ENCODE measurements at regions not wholly inside any gene's neighbourhood (a gene's known extent, or its start where the extent isn't known, plus 50 kb on each side); places are given as distances from the start of the nearest gene placed in this dataset.

GRCh38 chr11:47914743-47915142 is 65.6 kb upstream of the PTPRJ start:
- H3K27ac ChIP-seq = no peak overlapping the region

GRCh38 chr11:47913529-47914244 is 65.5 kb upstream of the NUP160 start:
- intact Hi-C loops (cut with DNase I) = no loop called here
- H3K36me3 ChIP-seq = no peaks in the 10 kb centered on the region
- H3K27ac ChIP-seq = no peak overlapping the region
- 86 to 94% methylated on average over 6 to 8 of the region's 8 CpGs for WGBS, 2 donors
- no peaks in the 10 kb centered on the region for H3K27me3 ChIP-seq
- no peaks in the 10 kb centered on the region for H3K9me3 ChIP-seq
- TF ChIP-seq POLR2A (IDR thresholded peaks at IDR 0.05) (no peak), CTCF (IDR thresholded peaks at IDR 0.05) (no peak)
- H3K4me1 ChIP-seq = peaks cover 18 to 40% (median 23%) of the 10 kb centered on the region in 3 donors
- DNase-seq = no peak
- no peak overlapping the region for H3K4me3 ChIP-seq

More at GRCh38 chr11:47914743-47915142, 65.6 kb upstream of the PTPRJ start:
- DNase-seq = no peak
- Histone ChIP-seq H3K4me3 (no peak overlapping the region), H3K36me3 (no peaks in the 10 kb centered on the region), H3K4me1 (peaks cover 18 to 47% (median 23%) of the 10 kb centered on the region in 3 donors), H3K9me3 (no peaks in the 10 kb centered on the region), H3K27me3 (no peaks in the 10 kb centered on the region)
- intact Hi-C loops (cut with DNase I) = no loop called here
- TF ChIP-seq POLR2A (IDR thresholded peaks at IDR 0.05) = no peak
- TF ChIP-seq CTCF (IDR thresholded peaks at IDR 0.05) = no peak
- WGBS, 2 donors = 86 to 87% methylated on average over 5 to 6 of the region's 7 CpGs

- Histone ChIP-seq H3K27me3 (no peaks in the 10 kb centered on the region), H3K9me3 (no peaks in the 10 kb centered on the region), H3K27ac (no peak overlapping the region), H3K4me1 (peaks cover 16 to 32% (median 18%) of the 10 kb centered on the region in 3 donors), H3K36me3 (no peaks in the 10 kb centered on the region), H3K4me3 (no peak overlapping the region)
- no peak for DNase-seq
- intact Hi-C loops (cut with DNase I) = no loop called here
- WGBS, 2 donors = 50 to 51% methylated on average over 6 of the region's 6 CpGs
- TF ChIP-seq POLR2A (IDR thresholded peaks at IDR 0.05) = no peak
- no peak for TF ChIP-seq CTCF (IDR thresholded peaks at IDR 0.05)
Observed at GRCh38 chr11:47912843-47913437, 64.8 kb upstream of the NUP160 start.

- TF ChIP-seq POLR2A (IDR thresholded peaks at IDR 0.05) = no peak
- TF ChIP-seq CTCF (IDR thresholded peaks at IDR 0.05) = no peak
- 67 to 90% methylated on average over 1 to 2 of the region's 4 CpGs for WGBS, 2 donors
- no peaks in the 10 kb centered on the region for H3K36me3 ChIP-seq
- no peak overlapping the region for H3K4me3 ChIP-seq
- peaks cover 0 to 14% (median 8%) of the 10 kb centered on the region in 3 donors for H3K4me1 ChIP-seq
- intact Hi-C loops (cut with DNase I) = no loop called here
- no peak for DNase-seq
- no peaks in the 10 kb centered on the region for H3K9me3 ChIP-seq
- no peak overlapping the region for H3K27ac ChIP-seq
- no peaks in the 10 kb centered on the region for H3K27me3 ChIP-seq
Observed at GRCh38 chr11:47911149-47911548, 63.0 kb upstream of the NUP160 start.

- Histone ChIP-seq H3K36me3 (no peaks in the 10 kb centered on the region), H3K4me1 (no peaks in the 10 kb centered on the region), H3K4me3 (no peak overlapping the region), H3K27me3 (no peaks in the 10 kb centered on the region), H3K27ac (no peak overlapping the region), H3K9me3 (no peaks in the 10 kb centered on the region)
- WGBS, 2 donors = 42 to 43% methylated on average over 5 of the region's 5 CpGs
- TF ChIP-seq POLR2A (IDR thresholded peaks at IDR 0.05) (no peak), CTCF (IDR thresholded peaks at IDR 0.05) (no peak)
- intact Hi-C loops (cut with DNase I) = no loop called here
- no peak for DNase-seq
Observed at GRCh38 chr11:47908198-47908597, 60.0 kb upstream of the NUP160 start.

All from esophagus squamous epithelium (tissue), 5 donors.